ENCODE measurements at regions not wholly inside any gene's neighbourhood (a gene's known extent, or its start where the extent isn't known, plus 50 kb on each side); places are given as distances from the start of the nearest gene placed in this dataset.

- TF ChIP-seq ZNF274 (IDR thresholded peaks at IDR 0.05; ENCODE audit: borderline replicate concordance, low read depth, low read length) (no peak), ZNF121 (CRISPR knock-in tag; conservative IDR thresholded peaks at IDR 0.05) (no peak), NFIC (IDR thresholded peaks at IDR 0.05) (no peak), BACH1 (tag; IDR thresholded peaks at IDR 0.05) (no peak), ZNF23 (CRISPR knock-in tag; IDR thresholded peaks at IDR 0.05) (no peak), CTCF (IDR thresholded peaks at IDR 0.05 in 2 of 3, conservative IDR thresholded peaks at IDR 0.05 in 1 of 3; ENCODE audit: insufficient read depth in 2 of 3, low read depth in 1 of 3, low read length in 3 of 3) (no peak), ZNF146 (CRISPR knock-in tag; IDR thresholded peaks at IDR 0.05; ENCODE audit: unreplicated experiment) (no peak), POLR2AphosphoS2 (IDR thresholded peaks at IDR 0.05; ENCODE audit: low read length) (no peak), KLF13 (tag; IDR thresholded peaks at IDR 0.05; ENCODE audit: borderline replicate concordance, low read depth) (no peak)
- TF ChIP-seq, protein P1, sequence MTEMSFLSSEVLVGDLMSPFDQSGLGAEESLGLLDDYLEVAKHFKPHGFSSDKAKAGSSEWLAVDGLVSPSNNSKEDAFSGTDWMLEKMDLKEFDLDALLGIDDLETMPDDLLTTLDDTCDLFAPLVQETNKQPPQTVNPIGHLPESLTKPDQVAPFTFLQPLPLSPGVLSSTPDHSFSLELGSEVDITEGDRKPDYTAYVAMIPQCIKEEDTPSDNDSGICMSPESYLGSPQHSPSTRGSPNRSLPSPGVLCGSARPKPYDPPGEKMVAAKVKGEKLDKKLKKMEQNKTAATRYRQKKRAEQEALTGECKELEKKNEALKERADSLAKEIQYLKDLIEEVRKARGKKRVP (CRISPR knock-in tag; IDR thresholded peaks at IDR 0.05), result no peak
- TF ChIP-seq, protein P2, sequence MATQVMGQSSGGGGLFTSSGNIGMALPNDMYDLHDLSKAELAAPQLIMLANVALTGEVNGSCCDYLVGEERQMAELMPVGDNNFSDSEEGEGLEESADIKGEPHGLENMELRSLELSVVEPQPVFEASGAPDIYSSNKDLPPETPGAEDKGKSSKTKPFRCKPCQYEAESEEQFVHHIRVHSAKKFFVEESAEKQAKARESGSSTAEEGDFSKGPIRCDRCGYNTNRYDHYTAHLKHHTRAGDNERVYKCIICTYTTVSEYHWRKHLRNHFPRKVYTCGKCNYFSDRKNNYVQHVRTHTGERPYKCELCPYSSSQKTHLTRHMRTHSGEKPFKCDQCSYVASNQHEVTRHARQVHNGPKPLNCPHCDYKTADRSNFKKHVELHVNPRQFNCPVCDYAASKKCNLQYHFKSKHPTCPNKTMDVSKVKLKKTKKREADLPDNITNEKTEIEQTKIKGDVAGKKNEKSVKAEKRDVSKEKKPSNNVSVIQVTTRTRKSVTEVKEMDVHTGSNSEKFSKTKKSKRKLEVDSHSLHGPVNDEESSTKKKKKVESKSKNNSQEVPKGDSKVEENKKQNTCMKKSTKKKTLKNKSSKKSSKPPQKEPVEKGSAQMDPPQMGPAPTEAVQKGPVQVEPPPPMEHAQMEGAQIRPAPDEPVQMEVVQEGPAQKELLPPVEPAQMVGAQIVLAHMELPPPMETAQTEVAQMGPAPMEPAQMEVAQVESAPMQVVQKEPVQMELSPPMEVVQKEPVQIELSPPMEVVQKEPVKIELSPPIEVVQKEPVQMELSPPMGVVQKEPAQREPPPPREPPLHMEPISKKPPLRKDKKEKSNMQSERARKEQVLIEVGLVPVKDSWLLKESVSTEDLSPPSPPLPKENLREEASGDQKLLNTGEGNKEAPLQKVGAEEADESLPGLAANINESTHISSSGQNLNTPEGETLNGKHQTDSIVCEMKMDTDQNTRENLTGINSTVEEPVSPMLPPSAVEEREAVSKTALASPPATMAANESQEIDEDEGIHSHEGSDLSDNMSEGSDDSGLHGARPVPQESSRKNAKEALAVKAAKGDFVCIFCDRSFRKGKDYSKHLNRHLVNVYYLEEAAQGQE (IDR thresholded peaks at IDR 0.05; ENCODE audit: borderline replicate concordance), result no peak
- TF ChIP-seq, protein P2 (CRISPR knock-in tag; IDR thresholded peaks at IDR 0.05; ENCODE audit: low read depth), result no peak
- TF ChIP-seq, protein P3, sequence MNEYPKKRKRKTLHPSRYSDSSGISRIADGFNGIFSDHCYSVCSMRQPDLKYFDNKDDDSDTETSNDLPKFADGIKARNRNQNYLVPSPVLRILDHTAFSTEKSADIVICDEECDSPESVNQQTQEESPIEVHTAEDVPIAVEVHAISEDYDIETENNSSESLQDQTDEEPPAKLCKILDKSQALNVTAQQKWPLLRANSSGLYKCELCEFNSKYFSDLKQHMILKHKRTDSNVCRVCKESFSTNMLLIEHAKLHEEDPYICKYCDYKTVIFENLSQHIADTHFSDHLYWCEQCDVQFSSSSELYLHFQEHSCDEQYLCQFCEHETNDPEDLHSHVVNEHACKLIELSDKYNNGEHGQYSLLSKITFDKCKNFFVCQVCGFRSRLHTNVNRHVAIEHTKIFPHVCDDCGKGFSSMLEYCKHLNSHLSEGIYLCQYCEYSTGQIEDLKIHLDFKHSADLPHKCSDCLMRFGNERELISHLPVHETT (CRISPR knock-in tag; conservative IDR thresholded peaks at IDR 0.05 in 1 of 2, IDR thresholded peaks at IDR 0.05 in 1 of 2), result no peak
Observed at GRCh38 chr9:99451112-99451606, 229.1 kb downstream of the SEC61B start.
